LNCaP clone FGC (cell line): ENCODE measurements at regions not wholly inside any gene's neighbourhood (a gene's known extent, or its start where the extent isn't known, plus 50 kb on each side); places are given as distances from the start of the nearest gene placed in this dataset.

Experiments
- DNase-seq: peaks from one replicate; pipeline ENCODE4 v3.0.0-alpha.2; 2011; ENCODE audit warnings: low read depth
- H3K4me3 ChIP-seq: 2 replicates; pipeline ENCODE4 v1.5.1; 2011; ENCODE audit warnings: mild to moderate bottlenecking, low read depth, low read length, control low read depth
- TF ChIP-seq, protein P1 (sequence below): IDR thresholded peaks from 2 replicates; pipeline ENCODE4 v1.5.1; 2012; ENCODE audit warnings: mild to moderate bottlenecking; ENCODE audit not compliant: control insufficient read depth, insufficient read depth; ENCODE audit errors: extremely low read depth

DNA sequence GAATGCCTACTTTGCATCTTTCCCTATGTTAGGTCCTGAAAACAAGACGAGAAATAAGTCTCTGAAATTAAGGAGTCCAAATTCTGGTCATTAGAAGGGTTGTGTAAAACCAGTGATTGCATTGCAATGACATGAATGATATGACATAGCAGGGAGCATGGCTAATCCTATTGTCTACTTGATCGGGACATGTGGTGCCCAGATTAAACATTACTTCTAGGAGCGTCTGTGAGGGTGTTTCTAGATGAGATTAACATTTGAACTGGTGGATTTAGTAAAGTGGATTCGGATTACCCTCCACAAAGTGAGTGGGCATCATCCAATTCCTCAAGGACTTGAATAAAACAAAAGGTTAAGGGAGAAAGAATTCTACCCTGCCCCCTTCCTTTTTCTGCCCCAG is 434.9 kb upstream of the KLF6 start:
- H3K4me3 ChIP-seq = no peak overlapping the region
- TF ChIP-seq, protein P1, sequence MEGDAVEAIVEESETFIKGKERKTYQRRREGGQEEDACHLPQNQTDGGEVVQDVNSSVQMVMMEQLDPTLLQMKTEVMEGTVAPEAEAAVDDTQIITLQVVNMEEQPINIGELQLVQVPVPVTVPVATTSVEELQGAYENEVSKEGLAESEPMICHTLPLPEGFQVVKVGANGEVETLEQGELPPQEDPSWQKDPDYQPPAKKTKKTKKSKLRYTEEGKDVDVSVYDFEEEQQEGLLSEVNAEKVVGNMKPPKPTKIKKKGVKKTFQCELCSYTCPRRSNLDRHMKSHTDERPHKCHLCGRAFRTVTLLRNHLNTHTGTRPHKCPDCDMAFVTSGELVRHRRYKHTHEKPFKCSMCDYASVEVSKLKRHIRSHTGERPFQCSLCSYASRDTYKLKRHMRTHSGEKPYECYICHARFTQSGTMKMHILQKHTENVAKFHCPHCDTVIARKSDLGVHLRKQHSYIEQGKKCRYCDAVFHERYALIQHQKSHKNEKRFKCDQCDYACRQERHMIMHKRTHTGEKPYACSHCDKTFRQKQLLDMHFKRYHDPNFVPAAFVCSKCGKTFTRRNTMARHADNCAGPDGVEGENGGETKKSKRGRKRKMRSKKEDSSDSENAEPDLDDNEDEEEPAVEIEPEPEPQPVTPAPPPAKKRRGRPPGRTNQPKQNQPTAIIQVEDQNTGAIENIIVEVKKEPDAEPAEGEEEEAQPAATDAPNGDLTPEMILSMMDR = no peak
- no peak for DNase-seq

DNA sequence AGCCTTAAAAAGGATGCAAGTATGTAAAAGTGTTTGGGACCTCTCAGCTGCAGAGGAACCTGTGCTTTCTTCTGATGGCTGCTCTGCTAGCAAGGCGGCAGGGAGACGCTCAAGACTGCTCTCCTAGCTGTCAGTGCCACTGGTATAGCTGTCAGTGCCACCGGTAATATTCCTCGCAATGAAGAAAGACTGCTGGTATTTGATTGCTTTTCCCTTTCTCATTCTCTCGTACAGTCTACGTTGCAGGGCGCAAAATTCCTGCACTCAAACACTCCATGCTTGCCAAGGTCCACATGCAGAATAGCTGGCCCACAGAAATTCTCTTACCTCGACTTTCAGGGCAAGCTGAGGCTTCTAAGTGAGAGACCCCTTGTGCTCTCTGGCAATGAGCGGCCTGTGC is 432.6 kb upstream of the KLF6 start:
- DNase-seq = no peak
- no peak overlapping the region for H3K4me3 ChIP-seq
- TF ChIP-seq, protein P1 = no peak

DNA sequence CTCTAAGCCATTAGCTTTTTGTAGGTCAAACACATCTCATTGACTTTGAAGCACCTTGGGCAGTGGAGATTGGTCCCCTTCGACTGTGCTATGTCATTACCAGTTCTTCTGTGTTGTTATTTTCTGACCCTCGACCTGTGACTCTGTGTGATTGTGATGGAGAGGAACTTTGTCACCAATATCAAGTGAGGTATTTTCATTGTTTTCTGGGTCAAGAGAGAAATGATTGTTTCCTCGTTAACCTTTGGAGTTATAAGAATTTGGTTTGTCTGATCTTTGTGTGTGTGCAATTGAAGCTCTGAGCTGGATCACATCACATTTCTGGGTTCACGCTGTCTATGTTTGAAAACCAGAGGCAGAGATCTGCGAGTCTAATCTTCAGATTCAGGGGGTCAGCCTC is 432.2 kb upstream of the KLF6 start:
- DNase-seq = no peak
- TF ChIP-seq, protein P1 = no peak
- H3K4me3 ChIP-seq = no peak overlapping the region

DNA sequence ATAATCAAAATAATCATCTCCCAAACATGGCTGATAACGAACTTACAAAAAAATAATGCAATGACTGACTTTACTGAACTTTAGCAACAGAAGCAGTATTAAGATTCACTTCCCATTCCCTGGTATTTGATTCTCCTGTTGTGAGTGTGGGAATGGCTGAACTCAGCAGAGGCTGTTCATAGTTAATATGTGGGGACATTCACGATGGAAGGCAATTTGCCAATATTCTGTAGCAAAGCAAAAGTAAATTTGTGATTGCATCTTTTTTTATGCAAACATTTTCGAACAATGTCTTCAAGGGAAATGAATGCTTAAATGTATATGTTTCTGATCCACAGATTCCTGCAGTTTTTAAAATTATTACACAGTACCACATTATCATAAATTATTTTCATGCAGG is 431.7 kb upstream of the KLF6 start:
- DNase-seq = no peak
- TF ChIP-seq, protein P1 = no peak
- H3K4me3 ChIP-seq = no peak overlapping the region

DNA sequence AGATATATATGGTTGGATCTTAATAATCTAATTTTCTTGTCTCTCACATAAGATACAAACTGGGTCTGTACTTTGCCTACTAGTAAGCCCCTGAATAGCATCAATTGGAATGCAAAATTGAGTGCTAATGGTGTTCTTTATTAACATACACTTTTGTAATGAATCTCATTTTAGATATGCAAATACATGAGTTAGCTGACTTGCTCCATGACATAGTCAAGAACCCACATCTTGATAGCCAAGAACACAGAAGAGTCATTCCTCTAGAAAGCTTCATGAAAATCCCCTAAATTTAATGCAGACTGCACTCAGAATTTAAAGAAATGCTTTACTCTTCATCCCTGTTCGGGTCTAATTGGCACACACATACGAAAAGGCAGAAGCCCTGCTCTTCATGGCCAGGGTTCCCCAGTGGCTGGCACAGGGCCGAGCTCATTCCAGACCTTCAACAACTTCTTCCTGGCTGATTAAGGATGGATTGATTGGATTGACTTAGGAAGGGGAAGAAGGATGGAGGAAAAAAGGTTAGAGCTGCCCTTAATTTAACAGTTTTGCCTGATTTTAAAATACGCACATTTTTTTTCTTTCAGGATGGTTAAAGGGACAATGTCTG is 431.1 kb upstream of the KLF6 start:
- H3K4me3 ChIP-seq = no peak overlapping the region
- TF ChIP-seq, protein P1 = no peak
- DNase-seq = no peak

DNA sequence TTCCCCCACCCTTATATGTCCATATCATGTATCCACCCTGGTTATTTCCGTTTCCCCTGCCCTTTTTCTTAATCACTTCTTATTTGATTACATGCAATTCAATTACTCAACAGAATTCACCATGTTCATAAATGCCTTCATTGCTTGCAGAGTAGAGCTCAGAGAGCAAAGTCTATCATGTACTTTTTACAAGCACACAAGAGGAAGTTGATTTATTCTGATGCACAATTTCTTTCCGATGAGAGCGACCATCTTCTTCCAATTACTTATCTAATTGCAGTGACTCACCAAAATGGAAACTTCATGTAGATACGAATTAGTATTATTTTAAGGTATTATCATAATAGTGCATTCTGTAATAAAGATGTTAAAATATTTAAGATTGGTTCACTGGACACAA is 430.5 kb upstream of the KLF6 start:
- no peak for DNase-seq
- TF ChIP-seq, protein P1 = no peak
- H3K4me3 ChIP-seq = no peak overlapping the region

DNA sequence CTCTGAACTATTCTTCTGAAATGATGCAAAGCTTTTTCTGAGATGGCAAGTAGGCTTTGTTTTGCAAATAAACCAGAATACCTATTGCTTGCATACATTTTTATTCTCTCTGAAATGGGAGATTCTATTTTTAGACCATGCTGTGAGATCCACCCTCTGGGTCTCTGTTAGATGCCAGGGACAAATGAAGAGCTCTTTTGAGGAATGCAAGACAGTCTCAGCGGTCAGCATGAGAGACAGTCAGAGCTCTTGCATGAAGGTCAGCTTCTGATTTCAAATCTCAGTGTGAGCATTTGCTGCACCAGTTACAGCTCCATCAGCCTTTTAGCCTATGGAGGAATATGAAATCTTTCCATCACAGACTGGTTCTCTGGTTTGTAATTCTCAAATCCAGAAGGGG is 429.9 kb upstream of the KLF6 start:
- H3K4me3 ChIP-seq = no peak overlapping the region
- DNase-seq = no peak
- TF ChIP-seq, protein P1 = no peak
